Endodermal cell (in vitro differentiated cells): ENCODE measurements at regions not wholly inside any gene's neighbourhood (a gene's known extent, or its start where the extent isn't known, plus 50 kb on each side); places are given as distances from the start of the nearest gene placed in this dataset.

ENCODE experiments used
- DNase-seq: peaks from one replicate; pipeline ENCODE4 v3.0.0-alpha.2; 2017
- H3K27ac ChIP-seq: 2 replicates; pipeline ENCODE4 v1.5.1; 2013; ENCODE audit warnings: mild to moderate bottlenecking, low read depth, low read length, moderate library complexity
- H3K27me3 ChIP-seq: 2 replicates; pipeline ENCODE4 v1.6.1; 2013; ENCODE audit warnings: mild to moderate bottlenecking, low read length, moderate library complexity; ENCODE audit not compliant: insufficient read depth, control insufficient read depth, poor library complexity, severe bottlenecking
- H3K36me3 ChIP-seq: 2 replicates; pipeline ENCODE4 v1.7.0; 2013; ENCODE audit warnings: mild to moderate bottlenecking, low read length, moderate library complexity; ENCODE audit not compliant: control insufficient read depth, insufficient read depth
- H3K4me1 ChIP-seq: one replicate; pipeline ENCODE4 v1.7.0; 2013; ENCODE audit warnings: low read length; ENCODE audit not compliant: control insufficient read depth, insufficient read depth
- H3K4me3 ChIP-seq: 2 replicates; pipeline ENCODE4 v1.5.1; 2013; ENCODE audit warnings: mild to moderate bottlenecking, low read length, moderate library complexity
- H3K9ac ChIP-seq: 2 replicates; pipeline ENCODE4 v1.6.1; 2013; ENCODE audit warnings: mild to moderate bottlenecking, low read length, moderate library complexity; ENCODE audit not compliant: poor library complexity, severe bottlenecking; ENCODE audit errors: extremely low read depth
- H3K9me3 ChIP-seq: 2 replicates; pipeline ENCODE4 v1.6.1; 2013; ENCODE audit warnings: mild to moderate bottlenecking, low read length, moderate library complexity; ENCODE audit not compliant: control insufficient read depth
- H3K27ac Mint-ChIP-seq: 2 replicates; pipeline ENCODE4 v1.8.0; 2020; ENCODE audit warnings: mixed read lengths
- H3K27me3 Mint-ChIP-seq: 2 replicates; pipeline ENCODE4 v1.8.0; 2021; ENCODE audit warnings: mild to moderate bottlenecking, mixed read lengths; ENCODE audit not compliant: insufficient read depth
- H3K36me3 Mint-ChIP-seq: 2 replicates; pipeline ENCODE4 v1.8.0; 2020; ENCODE audit warnings: low read depth, mixed read lengths
- H3K4me1 Mint-ChIP-seq: 2 replicates; pipeline ENCODE4 v1.8.0; 2020; ENCODE audit warnings: mixed read lengths
- H3K4me3 Mint-ChIP-seq: 2 replicates; pipeline ENCODE4 v1.8.0; 2020; ENCODE audit warnings: mild to moderate bottlenecking, moderate library complexity, mixed read lengths
- H3K9me3 Mint-ChIP-seq: 2 replicates; pipeline ENCODE4 v1.8.0; 2020; ENCODE audit warnings: mild to moderate bottlenecking, mixed read lengths
- CTCF ChIP-seq: fragments of 200-600 bp; sonication (generic); conservative IDR thresholded peaks from 2 replicates; pipeline ENCODE4 v1.5.0; 2021; ENCODE audit warnings: antibody characterized with exemption, mild to moderate bottlenecking
- WGBS, 2 experiments: methylation state at CpG; one replicate each; pipeline versions ENCODE4 v1.1.5 to v1.1.7; 2013; ENCODE audit warnings: missing lambda C conversion rate in 2 of 2, mixed read lengths in 1 of 2; ENCODE audit not compliant: insufficient coverage in 1 of 2, insufficient read length in 1 of 2; 5-methylcytosine and 5-hydroxymethylcytosine counted together

DNA sequence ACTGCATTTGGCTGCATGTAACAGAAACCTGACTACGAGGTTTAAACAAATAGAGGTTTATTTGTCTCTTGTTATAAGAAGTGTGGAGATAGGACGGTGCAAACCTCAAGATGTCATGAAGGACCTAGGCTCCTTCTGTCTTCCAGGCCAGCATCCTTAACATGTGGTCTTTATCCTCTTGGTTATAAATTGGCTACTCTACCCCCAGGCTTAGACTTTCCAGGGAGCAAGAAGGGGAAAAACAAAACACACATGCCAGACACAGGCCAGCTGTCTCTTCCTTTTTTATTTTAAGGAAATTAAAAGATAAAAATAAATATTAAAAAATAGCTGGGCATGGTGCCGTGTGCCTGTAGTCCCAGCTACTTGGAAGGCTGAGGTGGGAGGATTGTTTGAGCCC is 51.3 kb upstream of the PRELP start:
- Histone ChIP-seq H3K9ac (no peak overlapping the region), H3K36me3 (no peaks in the 10 kb centered on the region), H3K4me1 (peaks cover 4% of the 10 kb centered on the region), H3K9me3 (no peaks in the 10 kb centered on the region), H3K4me3 (no peak overlapping the region), H3K27ac (no peak overlapping the region), H3K27me3 (peaks cover 23% of the 10 kb centered on the region)
- H3K36me3 Mint-ChIP-seq, result no peaks in the 10 kb centered on the region
- H3K4me1 Mint-ChIP-seq, result peaks cover 14% of the 10 kb centered on the region
- 90 to 100% methylated on average over 1 to 3 of the region's 3 CpGs for WGBS, 2 experiments
- no peak for DNase-seq
- peaks cover 34% of the 10 kb centered on the region for H3K27me3 Mint-ChIP-seq
- no peak overlapping the region for H3K27ac Mint-ChIP-seq
- TF ChIP-seq CTCF, result no peak
- no peaks in the 10 kb centered on the region for H3K9me3 Mint-ChIP-seq
- H3K4me3 Mint-ChIP-seq, result no peak overlapping the region

DNA sequence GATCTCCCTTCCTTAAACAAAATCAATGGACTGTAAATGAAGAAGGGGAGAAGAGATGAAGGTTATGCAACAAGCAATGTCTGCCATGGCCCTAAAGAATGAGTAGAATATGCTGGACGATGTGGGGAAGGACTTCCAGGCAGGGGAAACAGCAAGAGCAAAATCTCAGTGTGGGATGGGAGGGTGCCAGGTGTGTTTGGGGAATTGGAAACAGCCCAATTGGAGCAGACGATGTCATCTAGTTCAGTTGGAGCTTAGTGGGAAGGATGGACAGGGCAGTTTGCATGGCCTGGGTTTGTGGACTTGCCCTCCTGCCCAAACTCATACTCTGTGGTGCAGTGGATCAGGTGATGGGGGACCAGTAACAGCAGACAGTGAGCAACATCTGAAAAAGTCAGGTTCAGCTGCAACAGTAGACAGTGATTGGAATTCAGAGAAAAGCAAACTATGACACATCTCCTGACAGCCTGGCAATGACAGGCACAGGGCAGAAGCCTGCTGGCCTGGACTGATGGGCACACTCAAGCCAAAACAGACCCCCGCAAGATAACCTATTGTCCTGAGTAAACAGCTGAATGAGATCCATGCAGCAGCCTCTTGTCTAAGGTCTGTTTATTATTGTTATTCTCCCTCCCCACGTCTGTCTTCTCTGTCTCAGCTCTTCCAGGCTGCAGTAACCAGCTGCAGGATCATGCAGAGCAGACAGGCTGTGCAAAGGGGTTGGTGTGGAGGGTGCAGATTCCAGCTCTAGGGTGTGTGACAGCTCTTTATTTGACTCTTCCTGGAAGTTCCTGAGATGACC is 50.5 kb upstream of the PRELP start:
- WGBS, 2 experiments, result 83 to 89% methylated on average over 1 to 4 of the region's 4 CpGs
- Histone ChIP-seq H3K9ac (no peak overlapping the region), H3K4me1 (peaks cover 4% of the 10 kb centered on the region), H3K9me3 (no peaks in the 10 kb centered on the region), H3K27ac (no peak overlapping the region), H3K36me3 (no peaks in the 10 kb centered on the region), H3K4me3 (no peak overlapping the region), H3K27me3 (peaks cover 25% of the 10 kb centered on the region)
- Mint-ChIP-seq H3K27me3 (peaks cover 35% of the 10 kb centered on the region), H3K9me3 (no peaks in the 10 kb centered on the region), H3K4me3 (no peak overlapping the region), H3K4me1 (peaks cover 15% of the 10 kb centered on the region), H3K36me3 (no peaks in the 10 kb centered on the region), H3K27ac (no peak overlapping the region)
- no peak for DNase-seq
- TF ChIP-seq CTCF, result no peak

- Mint-ChIP-seq H3K4me3 (no peak overlapping the region), H3K27ac (no peak overlapping the region), H3K4me1 (peaks cover 15% of the 10 kb centered on the region), H3K36me3 (no peaks in the 10 kb centered on the region), H3K27me3 (peaks cover 38% of the 10 kb centered on the region), H3K9me3 (no peaks in the 10 kb centered on the region)
- Histone ChIP-seq H3K9ac (no peak overlapping the region), H3K4me1 (peaks cover 4% of the 10 kb centered on the region), H3K27ac (no peak overlapping the region), H3K27me3 (peaks cover 28% of the 10 kb centered on the region), H3K9me3 (no peaks in the 10 kb centered on the region), H3K4me3 (no peak overlapping the region), H3K36me3 (no peaks in the 10 kb centered on the region)
- no peak for DNase-seq
- no peak for TF ChIP-seq CTCF
Measured at GRCh38 chr1:203425663-203425975, 50.0 kb upstream of the PRELP start.
